SK-N-SH (cell line): ENCODE measurements at regions not wholly inside any gene's neighbourhood (a gene's known extent, or its start where the extent isn't known, plus 50 kb on each side); places are given as distances from the start of the nearest gene placed in this dataset.

ENCODE experiments used
- CTCF ChIA-PET: fragments of 300-600, 350-600 bp; formaldehyde crosslinking; extraction: SDS; loops from one replicate; lab custom pipeline; 2021; lab: Yijun Ruan, JAX
- POLR2A ChIA-PET: fragments of 350-600 bp; sonication (Branson Sonifier 250); formaldehyde crosslinking; extraction: SDS; loops from one replicate; lab custom pipeline; 2020; ENCODE audit warnings: antibody characterized with exemption, inconsistent platforms; lab: Yijun Ruan, JAX
- DNase-seq: peaks from one replicate; pipeline ENCODE4 v3.0.0; 2012
- H2AFZ ChIP-seq: fragments of 200-600 bp; sonication (generic); 2 replicates; pipeline ENCODE4 v1.8.1; 2016; ENCODE audit warnings: antibody characterized with exemption, mild to moderate bottlenecking, low read depth
- H3F3A ChIP-seq: fragments of 200-600 bp; sonication (generic); replicated peaks from 2 replicates; pipeline ENCODE3; 2016; ENCODE audit warnings: antibody characterized with exemption, mild to moderate bottlenecking; ENCODE audit not compliant: insufficient read depth
- H3K27ac ChIP-seq, 2 experiments: fragments of 200-500 bp in 1 of 2; fragments of 200-600 bp in 1 of 2; sonication (Bioruptor generic) in 1 of 2; sonication (generic), shearing (Covaris generic) in 1 of 2; 2 replicates each; pipeline versions ENCODE4 v1.5.1 to v1.6.1; 2014 to 2016; ENCODE audit warnings: low read depth in 2 of 2, inconsistent platforms in 1 of 2, low read length in 1 of 2, mild to moderate bottlenecking in 1 of 2, mixed read lengths in 1 of 2
- H3K27me3 ChIP-seq: fragments of 200-600 bp; sonication (generic), shearing (Covaris generic); 2 replicates; pipeline ENCODE4 v1.6.1; 2016; ENCODE audit warnings: mixed run types; ENCODE audit not compliant: insufficient read depth
- H3K36me3 ChIP-seq, 2 experiments: fragments of 200-500 bp in 1 of 2; fragments of 200-600 bp in 1 of 2; sonication (Bioruptor generic) in 1 of 2; sonication (generic) in 1 of 2; replicated peaks in 1 of 2; 2 replicates each; pipeline versions ENCODE3 to v1.5.1; 2014 to 2016; ENCODE audit warnings: low read length in 1 of 2, mild to moderate bottlenecking in 1 of 2; ENCODE audit not compliant: insufficient read depth in 2 of 2, control insufficient read depth in 1 of 2
- H3K4me1 ChIP-seq, 2 experiments: fragments of 200-500 bp in 1 of 2; fragments of 200-600 bp in 1 of 2; sonication (Bioruptor generic) in 1 of 2; sonication (generic), shearing (Covaris generic) in 1 of 2; 2 replicates each; pipeline versions ENCODE4 v1.5.1 to v1.6.1; 2014 to 2016; ENCODE audit warnings: low read depth in 1 of 2, low read length in 1 of 2, mixed run types in 1 of 2; ENCODE audit not compliant: insufficient read depth in 2 of 2, control insufficient read depth in 1 of 2
- H3K4me2 ChIP-seq: fragments of 200-600 bp; sonication (generic), shearing (Covaris generic); 2 replicates; pipeline ENCODE4 v1.6.1; 2017; ENCODE audit warnings: mixed run types
- H3K4me3 ChIP-seq, 2 experiments: fragments of 200-500 bp in 1 of 2; fragments of 200-600 bp in 1 of 2; sonication (Bioruptor generic) in 1 of 2; sonication (generic), shearing (Covaris generic) in 1 of 2; 2 replicates each; pipeline versions ENCODE4 v1.5.1 to v1.8.1; 2014 to 2016; ENCODE audit warnings: low read depth in 2 of 2, inconsistent platforms in 1 of 2, low read length in 1 of 2, mild to moderate bottlenecking in 1 of 2, mixed read lengths in 1 of 2, moderate library complexity in 1 of 2
- H3K79me2 ChIP-seq: fragments of 200-600 bp; sonication (generic); 2 replicates; pipeline ENCODE4 v1.8.1; 2017; ENCODE audit warnings: mild to moderate bottlenecking; ENCODE audit not compliant: insufficient read depth
- H3K9ac ChIP-seq: fragments of 200-600 bp; sonication (generic); 2 replicates; pipeline ENCODE4 v1.6.1; 2017; ENCODE audit warnings: mixed run types
- H3K9me2 ChIP-seq: fragments of 200-600 bp; sonication (generic); 2 replicates; pipeline ENCODE4 v1.6.1; 2017; ENCODE audit warnings: mixed run types
- H3K9me3 ChIP-seq: fragments of 200-600 bp; sonication (generic); 2 replicates; pipeline ENCODE4 v1.6.1; 2017; ENCODE audit warnings: mixed run types, mild to moderate bottlenecking, moderate library complexity
- H4K20me1 ChIP-seq: fragments of 200-600 bp; sonication (generic); 2 replicates; pipeline ENCODE4 v1.6.1; 2017; ENCODE audit warnings: mild to moderate bottlenecking, mixed run types; ENCODE audit not compliant: insufficient read depth
- CHD2 ChIP-seq: fragments of 150-350 bp; IDR thresholded peaks from 2 replicates; pipeline ENCODE4 v1.6.1; 2018; ENCODE audit warnings: low read length; ENCODE audit not compliant: partially characterized antibody
- EP300 ChIP-seq, 2 experiments: IDR thresholded peaks; 2 replicates each; pipeline versions ENCODE4 v1.4.0 to v1.6.1; 2012; ENCODE audit warnings: borderline replicate concordance in 1 of 2, low read depth in 1 of 2, low read length in 1 of 2
- FOSL2 ChIP-seq: IDR thresholded peaks from 2 replicates; pipeline ENCODE4 v1.4.0; 2012; ENCODE audit warnings: low read depth, mild to moderate bottlenecking, moderate library complexity, borderline replicate concordance
- GABPA ChIP-seq: IDR thresholded peaks from 2 replicates; pipeline ENCODE4 v1.4.0; 2012; ENCODE audit warnings: low read depth, mild to moderate bottlenecking
- GATA2 ChIP-seq: sonication (generic); formaldehyde crosslinking; IDR thresholded peaks from 2 replicates; pipeline ENCODE4 v1.5.0; 2020; ENCODE audit warnings: mild to moderate bottlenecking, missing genetic modification reagents
- NRF1 ChIP-seq: IDR thresholded peaks from 2 replicates; pipeline ENCODE4 v1.6.1; 2012; ENCODE audit warnings: low read depth, mild to moderate bottlenecking, low read length
- RAD21 ChIP-seq: IDR thresholded peaks from 2 replicates; pipeline ENCODE4 v1.6.1; 2012; ENCODE audit warnings: mild to moderate bottlenecking, low read length
- RCOR1 ChIP-seq: fragments of 150-350 bp; IDR thresholded peaks from 2 replicates; pipeline ENCODE4 v1.6.1; 2017; ENCODE audit warnings: antibody characterized with exemption, low read length
- RFX5 ChIP-seq: IDR thresholded peaks from 2 replicates; pipeline ENCODE4 v1.6.1; 2012; ENCODE audit warnings: mild to moderate bottlenecking, improper control_type of control experiment, low read length
- RXRA ChIP-seq: IDR thresholded peaks from 2 replicates; pipeline ENCODE4 v1.4.0; 2012; ENCODE audit warnings: low read depth, mild to moderate bottlenecking, borderline replicate concordance
- SIN3A ChIP-seq: IDR thresholded peaks from 2 replicates; pipeline ENCODE4 v1.6.1; 2012; ENCODE audit warnings: low read depth, mild to moderate bottlenecking, low read length, moderate library complexity, borderline replicate concordance
- SMC3 ChIP-seq: IDR thresholded peaks from 2 replicates; pipeline ENCODE4 v1.6.1; 2012; ENCODE audit warnings: low read depth, low read length, improper control_type of control experiment
- TAF1 ChIP-seq: IDR thresholded peaks from 2 replicates; pipeline ENCODE4 v1.6.1; 2012; ENCODE audit warnings: low read depth, mild to moderate bottlenecking, low read length, moderate library complexity, borderline replicate concordance
- TCF12 ChIP-seq: IDR thresholded peaks from 2 replicates; pipeline ENCODE4 v1.4.0; 2012
- TEAD4 ChIP-seq: IDR thresholded peaks from 2 replicates; pipeline ENCODE4 v1.4.0; 2012; ENCODE audit warnings: mild to moderate bottlenecking, borderline replicate concordance; ENCODE audit not compliant: insufficient read depth
- YY1 ChIP-seq: IDR thresholded peaks from 2 replicates; pipeline ENCODE4 v1.4.0; 2012; ENCODE audit warnings: low read depth, mild to moderate bottlenecking
- WGBS: methylation state at CpG from one replicate; pipeline ENCODE4 v1.1.6; 2017; ENCODE audit warnings: low lambda C conversion rate; 5-methylcytosine and 5-hydroxymethylcytosine counted together
- TF ChIP-seq, protein P1 (sequence below): IDR thresholded peaks from 2 replicates; pipeline ENCODE4 v1.4.0; 2012; ENCODE audit warnings: low read depth, borderline replicate concordance
- TF ChIP-seq, protein P2 (sequence below): IDR thresholded peaks from 2 replicates; pipeline ENCODE4; 2012
- TF ChIP-seq, protein P3 (sequence below): IDR thresholded peaks from 2 replicates; pipeline ENCODE4 v1.4.0; 2012; ENCODE audit warnings: low read depth
- TF ChIP-seq, protein P4 (sequence below): IDR thresholded peaks from 2 replicates; pipeline ENCODE4 v1.6.1; 2012; ENCODE audit warnings: mild to moderate bottlenecking, low read depth, low read length, moderate library complexity
- TF ChIP-seq, protein P5 (sequence below): fragments of 150-350 bp; IDR thresholded peaks from 2 replicates; pipeline ENCODE4 v1.6.1; 2017; ENCODE audit warnings: antibody characterized with exemption, low read length, low read depth, borderline replicate concordance

DNA sequence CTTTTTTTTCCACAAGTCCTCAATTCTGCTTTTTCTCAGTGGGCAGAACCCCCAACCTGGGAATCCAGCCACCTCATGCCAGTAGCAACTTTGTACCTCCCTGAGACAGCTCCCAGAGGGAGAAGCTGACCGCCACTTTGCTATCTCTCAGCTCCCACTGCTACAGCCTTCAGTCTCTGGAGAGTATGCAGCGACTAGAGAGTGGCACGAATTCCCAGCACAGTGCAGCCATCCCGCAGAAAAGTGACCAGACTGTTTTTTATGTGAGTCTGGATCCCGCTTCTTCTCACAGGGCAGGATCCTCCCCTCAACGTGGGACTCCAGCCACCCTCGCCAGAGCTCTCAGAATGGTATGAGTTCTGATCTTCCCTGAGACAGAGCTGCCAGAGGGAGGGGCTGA lies 1234.6 kb downstream of the FAM133A start:
- ChIA-PET POLR2A (no interaction called here), CTCF (interaction anchor here (0.7 to 0.8 kb wide), 2 partner anchors 82 to 169 kb away, joined by 3 read pairs; no protein-coding TSS in a partner anchor)
- no peaks in the 10 kb centered on the region for H3K9me2 ChIP-seq
- DNase-seq, result no peak
- H3K27ac ChIP-seq, result peak overlapping the region in 1 of 2 experiments; percentile 70; a peak in 2 of 4 replicates
- H3F3A ChIP-seq, result no peaks in the 10 kb centered on the region
- H4K20me1 ChIP-seq, result no peaks in the 10 kb centered on the region
- no peak overlapping the region for H3K4me2 ChIP-seq
- no peaks in the 10 kb centered on the region for H3K79me2 ChIP-seq
- no peak overlapping the region for H3K4me3 ChIP-seq
- no peak overlapping the region for H3K9ac ChIP-seq
- H2AFZ ChIP-seq, result no peak overlapping the region
- H3K4me1 ChIP-seq, result peaks cover 0 to 16% of the 10 kb centered on the region in 2 experiments; a peak in 1 of 4 replicates
- WGBS, result 16% methylated on average over 7 of the region's 7 CpGs
- no peaks in the 10 kb centered on the region for H3K9me3 ChIP-seq
- H3K36me3 ChIP-seq, result no peaks in the 10 kb centered on the region
- H3K27me3 ChIP-seq, result no peaks in the 10 kb centered on the region; the same call in 1 of the 2 replicates
- TF ChIP-seq SIN3A (no peak), GABPA (no peak), SMC3 (no peak), RFX5 (no peak)
- TF ChIP-seq, protein P1, sequence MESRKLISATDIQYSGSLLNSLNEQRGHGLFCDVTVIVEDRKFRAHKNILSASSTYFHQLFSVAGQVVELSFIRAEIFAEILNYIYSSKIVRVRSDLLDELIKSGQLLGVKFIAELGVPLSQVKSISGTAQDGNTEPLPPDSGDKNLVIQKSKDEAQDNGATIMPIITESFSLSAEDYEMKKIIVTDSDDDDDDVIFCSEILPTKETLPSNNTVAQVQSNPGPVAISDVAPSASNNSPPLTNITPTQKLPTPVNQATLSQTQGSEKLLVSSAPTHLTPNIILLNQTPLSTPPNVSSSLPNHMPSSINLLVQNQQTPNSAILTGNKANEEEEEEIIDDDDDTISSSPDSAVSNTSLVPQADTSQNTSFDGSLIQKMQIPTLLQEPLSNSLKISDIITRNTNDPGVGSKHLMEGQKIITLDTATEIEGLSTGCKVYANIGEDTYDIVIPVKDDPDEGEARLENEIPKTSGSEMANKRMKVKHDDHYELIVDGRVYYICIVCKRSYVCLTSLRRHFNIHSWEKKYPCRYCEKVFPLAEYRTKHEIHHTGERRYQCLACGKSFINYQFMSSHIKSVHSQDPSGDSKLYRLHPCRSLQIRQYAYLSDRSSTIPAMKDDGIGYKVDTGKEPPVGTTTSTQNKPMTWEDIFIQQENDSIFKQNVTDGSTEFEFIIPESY, result no peak
- TF ChIP-seq, protein P2, sequence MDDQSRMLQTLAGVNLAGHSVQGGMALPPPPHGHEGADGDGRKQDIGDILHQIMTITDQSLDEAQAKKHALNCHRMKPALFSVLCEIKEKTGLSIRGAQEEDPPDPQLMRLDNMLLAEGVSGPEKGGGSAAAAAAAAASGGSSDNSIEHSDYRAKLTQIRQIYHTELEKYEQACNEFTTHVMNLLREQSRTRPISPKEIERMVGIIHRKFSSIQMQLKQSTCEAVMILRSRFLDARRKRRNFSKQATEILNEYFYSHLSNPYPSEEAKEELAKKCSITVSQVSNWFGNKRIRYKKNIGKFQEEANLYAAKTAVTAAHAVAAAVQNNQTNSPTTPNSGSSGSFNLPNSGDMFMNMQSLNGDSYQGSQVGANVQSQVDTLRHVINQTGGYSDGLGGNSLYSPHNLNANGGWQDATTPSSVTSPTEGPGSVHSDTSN, result no peak
- TF ChIP-seq, all 33 proteins: peak for 0

DNA sequence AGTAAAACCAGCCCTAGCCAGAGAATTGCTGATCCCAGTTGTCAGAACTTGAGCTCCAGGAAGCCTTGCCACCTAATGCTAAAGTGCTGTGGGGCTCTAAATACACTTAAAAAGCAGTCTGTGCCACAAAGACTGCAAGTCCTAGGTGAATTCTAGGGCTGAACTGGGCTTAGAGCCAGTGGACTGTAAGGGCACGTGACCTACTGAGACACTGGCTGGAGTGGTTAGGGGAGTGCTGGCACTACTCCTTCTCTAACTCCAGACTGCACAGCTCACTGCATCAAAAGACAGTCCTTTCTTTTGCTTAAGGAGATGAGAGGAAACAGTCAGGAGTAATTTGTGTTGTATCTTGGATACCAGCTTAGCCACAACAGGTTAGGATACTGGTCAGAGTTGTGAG lies 1240.2 kb downstream of the FAM133A start:
- Histone ChIP-seq H3K4me2 (no peak overlapping the region), H3K27me3 (no peaks in the 10 kb centered on the region), H3K9me2 (no peaks in the 10 kb centered on the region), H3K9me3 (no peaks in the 10 kb centered on the region), H3K9ac (no peak overlapping the region), H4K20me1 (no peaks in the 10 kb centered on the region), H3K4me3 (no peak overlapping the region), H3K36me3 (no peaks in the 10 kb centered on the region), H2AFZ (no peak overlapping the region), H3K27ac (no peak overlapping the region), H3K4me1 (peaks cover 0 to 1% of the 10 kb centered on the region in 2 experiments; a peak in 1 of 4 replicates), H3F3A (no peaks in the 10 kb centered on the region), H3K79me2 (no peaks in the 10 kb centered on the region)
- CTCF ChIA-PET, result no interaction called here
- DNase-seq, result peak; percentile 1
- 0% methylated on average over 1 of the region's 1 CpG for whole genome bisulfite sequencing
- POLR2A ChIA-PET, result no interaction called here
- no peak for TF ChIP-seq TEAD4
- TF ChIP-seq TAF1, result no peak
- TF ChIP-seq RCOR1, result no peak
- TF ChIP-seq YY1, result no peak
- no peak for TF ChIP-seq GABPA
- TF ChIP-seq RAD21, result no peak
- no peak for TF ChIP-seq TCF12
- no peak for TF ChIP-seq CHD2
- no peak for TF ChIP-seq GATA2 (CRISPR knock-in tag)
- TF ChIP-seq NRF1, result no peak
- TF ChIP-seq, protein P3, sequence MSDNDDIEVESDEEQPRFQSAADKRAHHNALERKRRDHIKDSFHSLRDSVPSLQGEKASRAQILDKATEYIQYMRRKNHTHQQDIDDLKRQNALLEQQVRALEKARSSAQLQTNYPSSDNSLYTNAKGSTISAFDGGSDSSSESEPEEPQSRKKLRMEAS, result no peak
- no peak for TF ChIP-seq FOSL2
- no peak for TF ChIP-seq RXRA
- TF ChIP-seq, protein P4, sequence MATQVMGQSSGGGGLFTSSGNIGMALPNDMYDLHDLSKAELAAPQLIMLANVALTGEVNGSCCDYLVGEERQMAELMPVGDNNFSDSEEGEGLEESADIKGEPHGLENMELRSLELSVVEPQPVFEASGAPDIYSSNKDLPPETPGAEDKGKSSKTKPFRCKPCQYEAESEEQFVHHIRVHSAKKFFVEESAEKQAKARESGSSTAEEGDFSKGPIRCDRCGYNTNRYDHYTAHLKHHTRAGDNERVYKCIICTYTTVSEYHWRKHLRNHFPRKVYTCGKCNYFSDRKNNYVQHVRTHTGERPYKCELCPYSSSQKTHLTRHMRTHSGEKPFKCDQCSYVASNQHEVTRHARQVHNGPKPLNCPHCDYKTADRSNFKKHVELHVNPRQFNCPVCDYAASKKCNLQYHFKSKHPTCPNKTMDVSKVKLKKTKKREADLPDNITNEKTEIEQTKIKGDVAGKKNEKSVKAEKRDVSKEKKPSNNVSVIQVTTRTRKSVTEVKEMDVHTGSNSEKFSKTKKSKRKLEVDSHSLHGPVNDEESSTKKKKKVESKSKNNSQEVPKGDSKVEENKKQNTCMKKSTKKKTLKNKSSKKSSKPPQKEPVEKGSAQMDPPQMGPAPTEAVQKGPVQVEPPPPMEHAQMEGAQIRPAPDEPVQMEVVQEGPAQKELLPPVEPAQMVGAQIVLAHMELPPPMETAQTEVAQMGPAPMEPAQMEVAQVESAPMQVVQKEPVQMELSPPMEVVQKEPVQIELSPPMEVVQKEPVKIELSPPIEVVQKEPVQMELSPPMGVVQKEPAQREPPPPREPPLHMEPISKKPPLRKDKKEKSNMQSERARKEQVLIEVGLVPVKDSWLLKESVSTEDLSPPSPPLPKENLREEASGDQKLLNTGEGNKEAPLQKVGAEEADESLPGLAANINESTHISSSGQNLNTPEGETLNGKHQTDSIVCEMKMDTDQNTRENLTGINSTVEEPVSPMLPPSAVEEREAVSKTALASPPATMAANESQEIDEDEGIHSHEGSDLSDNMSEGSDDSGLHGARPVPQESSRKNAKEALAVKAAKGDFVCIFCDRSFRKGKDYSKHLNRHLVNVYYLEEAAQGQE, result no peak
- TF ChIP-seq EP300 (IDR thresholded peaks at IDR 0.05; ENCODE audit: borderline replicate concordance in 1 of 2, low read depth in 1 of 2, low read length in 1 of 2), result no peak
- no peak for TF ChIP-seq SIN3A
- TF ChIP-seq, protein P5, sequence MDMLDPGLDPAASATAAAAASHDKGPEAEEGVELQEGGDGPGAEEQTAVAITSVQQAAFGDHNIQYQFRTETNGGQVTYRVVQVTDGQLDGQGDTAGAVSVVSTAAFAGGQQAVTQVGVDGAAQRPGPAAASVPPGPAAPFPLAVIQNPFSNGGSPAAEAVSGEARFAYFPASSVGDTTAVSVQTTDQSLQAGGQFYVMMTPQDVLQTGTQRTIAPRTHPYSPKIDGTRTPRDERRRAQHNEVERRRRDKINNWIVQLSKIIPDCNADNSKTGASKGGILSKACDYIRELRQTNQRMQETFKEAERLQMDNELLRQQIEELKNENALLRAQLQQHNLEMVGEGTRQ, result no peak
